GM18867 (cell line): ENCODE measurements at regions not wholly inside any gene's neighbourhood (a gene's known extent, or its start where the extent isn't known, plus 50 kb on each side); places are given as distances from the start of the nearest gene placed in this dataset.
"Not testable (repeated sequence)": the region's sequence is repeated elsewhere in the genome, so short reads cannot be mapped to it uniquely, and the experiment has no call there.

Source experiments
- ATAC-seq: cut with Tn5 transposase; IDR thresholded peaks from one replicate; pipeline ENCODE4 v1.9.1; 2021; ENCODE audit warnings: mild to moderate bottlenecking, moderate library complexity; ENCODE audit not compliant: unreplicated experiment

GRCh38 chr16:29148867-29149272 lies 164.0 kb downstream of the LAT start:
- ATAC-seq, result no peak

GRCh38 chr16:29148131-29148691 lies 163.4 kb downstream of the LAT start:
- ATAC-seq, result no peak

- ATAC-seq, result not testable (repeated sequence)
Observed at GRCh38 chr16:29147710-29148109, 162.9 kb downstream of the LAT start.

- ATAC-seq, result not testable (repeated sequence)
Observed at GRCh38 chr16:29146808-29147643, 162.2 kb downstream of the LAT start.

- no peak for ATAC-seq
Observed at GRCh38 chr16:29146266-29146665, 161.4 kb downstream of the LAT start.

- ATAC-seq, result not testable (repeated sequence)
Observed at GRCh38 chr16:29145486-29146225, 160.8 kb downstream of the LAT start.

GRCh38 chr16:29145086-29145485 lies 160.2 kb downstream of the LAT start:
- ATAC-seq, result not testable (repeated sequence)

- ATAC-seq, result not testable (repeated sequence)
Observed at GRCh38 chr16:29144669-29145062, 159.8 kb downstream of the LAT start.

- ATAC-seq, result not testable (repeated sequence)
Observed at GRCh38 chr16:29143739-29144668, 159.2 kb downstream of the LAT start.

- ATAC-seq, result not testable (repeated sequence)
Observed at GRCh38 chr16:29142506-29142905, 157.7 kb downstream of the LAT start.

GRCh38 chr16:29141586-29142324 lies 156.9 kb downstream of the LAT start:
- no peak for ATAC-seq

GRCh38 chr16:29141121-29141520 lies 156.3 kb downstream of the LAT start:
- ATAC-seq, result not testable (repeated sequence)

- ATAC-seq, result not testable (repeated sequence)
Observed at GRCh38 chr16:29139901-29140855, 155.3 kb downstream of the LAT start.

GRCh38 chr16:29139261-29139802 lies 154.5 kb downstream of the LAT start:
- ATAC-seq, result no peak

- not testable (repeated sequence) for ATAC-seq
Observed at GRCh38 chr16:29138698-29139097, 153.8 kb downstream of the LAT start.

- ATAC-seq, result not testable (repeated sequence)
Observed at GRCh38 chr16:29137894-29138662, 153.2 kb downstream of the LAT start.

- not testable (repeated sequence) for ATAC-seq
Observed at GRCh38 chr16:29137461-29137860, 152.6 kb downstream of the LAT start.

- not testable (repeated sequence) for ATAC-seq
Observed at GRCh38 chr16:29136916-29137315, 152.1 kb downstream of the LAT start.
